ENCODE measurements at regions not wholly inside any gene's neighbourhood (a gene's known extent, or its start where the extent isn't known, plus 50 kb on each side); places are given as distances from the start of the nearest gene placed in this dataset.

DNA sequence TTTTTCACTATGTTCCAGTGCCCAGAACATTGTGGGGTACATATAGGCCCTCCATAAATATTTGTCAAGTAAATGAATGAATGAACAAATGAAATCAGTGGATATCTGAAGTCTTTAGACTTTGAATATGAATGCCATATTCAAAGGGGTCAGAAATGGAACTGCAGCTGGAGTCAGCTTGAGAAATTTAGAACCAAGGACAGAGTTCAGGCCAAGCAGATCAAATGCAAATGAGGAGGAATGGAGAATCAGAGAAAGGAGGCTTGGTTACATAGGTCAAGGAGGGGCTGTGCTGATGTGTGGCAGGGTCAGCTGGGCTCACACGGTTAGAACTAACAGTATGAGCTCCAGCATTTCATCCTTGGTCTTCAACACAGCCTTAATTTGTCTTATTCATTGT lies 104.0 kb upstream of the SEL1L start:
- POLR2A ChIA-PET = no interaction called here
- CTCF ChIA-PET = no interaction called here

DNA sequence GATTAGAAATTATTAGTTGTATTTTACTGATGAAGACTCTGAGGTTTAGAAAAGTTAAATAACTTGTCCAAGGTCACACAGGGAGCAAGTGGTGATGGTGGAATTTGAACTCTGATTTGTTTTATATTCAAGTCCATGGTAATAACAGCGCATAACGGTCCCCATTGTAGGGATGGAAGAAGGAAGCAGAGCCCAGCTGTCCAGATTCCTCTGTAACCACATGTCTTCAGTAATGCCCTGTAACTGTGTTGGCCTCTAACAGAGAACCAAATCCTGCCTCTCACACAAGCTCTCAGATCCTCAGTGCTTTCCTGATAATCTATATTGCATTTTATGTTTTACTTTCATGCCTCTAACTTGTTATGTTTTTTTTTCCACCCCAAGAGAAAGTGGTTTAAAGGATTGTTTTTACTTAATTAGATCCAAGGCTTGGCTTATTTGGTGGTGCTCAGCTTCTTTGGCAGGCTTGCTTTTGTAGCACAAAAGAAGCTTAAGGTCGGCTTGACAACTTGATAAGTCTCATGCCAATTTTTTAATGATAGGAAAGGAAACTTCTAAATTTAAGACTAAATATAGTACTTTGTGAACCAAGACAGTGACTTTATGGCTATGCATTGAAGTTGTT lies 105.1 kb upstream of the SEL1L start:
- TF ChIP-seq FOXM1 (IDR thresholded peaks at IDR 0.05; ENCODE audit: borderline replicate concordance) = no peak
- TF ChIP-seq, protein P1, sequence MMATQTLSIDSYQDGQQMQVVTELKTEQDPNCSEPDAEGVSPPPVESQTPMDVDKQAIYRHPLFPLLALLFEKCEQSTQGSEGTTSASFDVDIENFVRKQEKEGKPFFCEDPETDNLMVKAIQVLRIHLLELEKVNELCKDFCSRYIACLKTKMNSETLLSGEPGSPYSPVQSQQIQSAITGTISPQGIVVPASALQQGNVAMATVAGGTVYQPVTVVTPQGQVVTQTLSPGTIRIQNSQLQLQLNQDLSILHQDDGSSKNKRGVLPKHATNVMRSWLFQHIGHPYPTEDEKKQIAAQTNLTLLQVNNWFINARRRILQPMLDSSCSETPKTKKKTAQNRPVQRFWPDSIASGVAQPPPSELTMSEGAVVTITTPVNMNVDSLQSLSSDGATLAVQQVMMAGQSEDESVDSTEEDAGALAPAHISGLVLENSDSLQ (IDR thresholded peaks at IDR 0.05) = no peak
- TF ChIP-seq TARDBP (IDR thresholded peaks at IDR 0.05) = no peak
- no peak for TF ChIP-seq FOXA1 (IDR thresholded peaks at IDR 0.05)
- TF ChIP-seq NFRKB (IDR thresholded peaks at IDR 0.05) = no peak
- TF ChIP-seq CTBP1 (IDR thresholded peaks at IDR 0.05; ENCODE audit: borderline replicate concordance) = no peak
- TF ChIP-seq HDGF (IDR thresholded peaks at IDR 0.05; ENCODE audit: borderline replicate concordance) = no peak
- TF ChIP-seq LEF1 (IDR thresholded peaks at IDR 0.05; ENCODE audit: borderline replicate concordance) = no peak
- no peak for TF ChIP-seq FOXK2 (IDR thresholded peaks at IDR 0.05)
- no peak for TF ChIP-seq ZNF384 (IDR thresholded peaks at IDR 0.05)
- no peak for TF ChIP-seq ARNT (IDR thresholded peaks at IDR 0.05)
- no peak for DNase-seq (ENCODE audit: extremely low spot score)
- CTCF ChIA-PET = interaction anchor here (2.0 kb wide), 1 partner anchor 13 kb away, joined by 5 read pairs; no protein-coding TSS in a partner anchor
- POLR2A ChIA-PET = no interaction called here

More for the DNA sequence above, 104.0 kb upstream of the SEL1L start:
- DNase-seq (ENCODE audit: extremely low spot score) = no peak
- TF ChIP-seq SP1 (IDR thresholded peaks at IDR 0.05) (no peak), HDGF (IDR thresholded peaks at IDR 0.05; ENCODE audit: borderline replicate concordance) (no peak), LEF1 (IDR thresholded peaks at IDR 0.05; ENCODE audit: borderline replicate concordance) (no peak), SUZ12 (IDR thresholded peaks at IDR 0.05) (no peak), NFRKB (IDR thresholded peaks at IDR 0.05) (no peak), CTBP1 (IDR thresholded peaks at IDR 0.05; ENCODE audit: borderline replicate concordance) (no peak), ELF4 (IDR thresholded peaks at IDR 0.05) (no peak), FOXK2 (IDR thresholded peaks at IDR 0.05) (no peak), BHLHE40 (IDR thresholded peaks at IDR 0.05; ENCODE audit: borderline replicate concordance) (no peak), ARNT (IDR thresholded peaks at IDR 0.05) (no peak), FOXA1 (IDR thresholded peaks at IDR 0.05) (no peak), FOXM1 (IDR thresholded peaks at IDR 0.05; ENCODE audit: borderline replicate concordance) (no peak), ZNF384 (IDR thresholded peaks at IDR 0.05) (no peak)
- TF ChIP-seq, protein P1 (IDR thresholded peaks at IDR 0.05) = no peak

DNA sequence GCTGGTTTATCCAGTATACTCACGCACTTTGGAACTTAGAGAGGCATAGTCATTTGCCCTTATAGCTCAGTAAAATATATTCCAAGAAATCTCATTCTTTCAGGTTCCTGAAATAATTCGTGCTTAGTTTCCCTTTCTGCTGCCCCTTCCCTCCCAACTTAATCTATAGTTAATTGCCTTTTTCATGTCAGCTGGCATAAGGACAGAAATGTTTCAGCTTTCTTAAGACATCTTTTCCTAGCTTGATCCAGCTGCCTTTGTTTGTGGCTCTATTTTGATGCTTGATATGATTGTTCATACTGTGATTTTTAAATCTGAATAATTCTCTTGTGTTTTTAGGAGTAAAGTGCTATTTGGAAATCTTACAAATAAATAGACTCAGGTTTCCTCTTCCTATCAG lies 120.0 kb upstream of the SEL1L start:
- TF ChIP-seq HDGF (IDR thresholded peaks at IDR 0.05; ENCODE audit: borderline replicate concordance) (no peak), LEF1 (IDR thresholded peaks at IDR 0.05; ENCODE audit: borderline replicate concordance) (no peak), FOXM1 (IDR thresholded peaks at IDR 0.05; ENCODE audit: borderline replicate concordance) (no peak), FOXA1 (IDR thresholded peaks at IDR 0.05) (no peak), BHLHE40 (IDR thresholded peaks at IDR 0.05; ENCODE audit: borderline replicate concordance) (no peak), SUZ12 (IDR thresholded peaks at IDR 0.05) (no peak), NFRKB (IDR thresholded peaks at IDR 0.05) (no peak), L3MBTL2 (conservative IDR thresholded peaks at IDR 0.05) (no peak)
- ChIA-PET POLR2A (no interaction called here), CTCF (interaction anchor here (1.0 kb wide), 1 partner anchor 28 kb away, joined by 5 read pairs; no protein-coding TSS in a partner anchor)
- no peak for DNase-seq (ENCODE audit: extremely low spot score)

DNA sequence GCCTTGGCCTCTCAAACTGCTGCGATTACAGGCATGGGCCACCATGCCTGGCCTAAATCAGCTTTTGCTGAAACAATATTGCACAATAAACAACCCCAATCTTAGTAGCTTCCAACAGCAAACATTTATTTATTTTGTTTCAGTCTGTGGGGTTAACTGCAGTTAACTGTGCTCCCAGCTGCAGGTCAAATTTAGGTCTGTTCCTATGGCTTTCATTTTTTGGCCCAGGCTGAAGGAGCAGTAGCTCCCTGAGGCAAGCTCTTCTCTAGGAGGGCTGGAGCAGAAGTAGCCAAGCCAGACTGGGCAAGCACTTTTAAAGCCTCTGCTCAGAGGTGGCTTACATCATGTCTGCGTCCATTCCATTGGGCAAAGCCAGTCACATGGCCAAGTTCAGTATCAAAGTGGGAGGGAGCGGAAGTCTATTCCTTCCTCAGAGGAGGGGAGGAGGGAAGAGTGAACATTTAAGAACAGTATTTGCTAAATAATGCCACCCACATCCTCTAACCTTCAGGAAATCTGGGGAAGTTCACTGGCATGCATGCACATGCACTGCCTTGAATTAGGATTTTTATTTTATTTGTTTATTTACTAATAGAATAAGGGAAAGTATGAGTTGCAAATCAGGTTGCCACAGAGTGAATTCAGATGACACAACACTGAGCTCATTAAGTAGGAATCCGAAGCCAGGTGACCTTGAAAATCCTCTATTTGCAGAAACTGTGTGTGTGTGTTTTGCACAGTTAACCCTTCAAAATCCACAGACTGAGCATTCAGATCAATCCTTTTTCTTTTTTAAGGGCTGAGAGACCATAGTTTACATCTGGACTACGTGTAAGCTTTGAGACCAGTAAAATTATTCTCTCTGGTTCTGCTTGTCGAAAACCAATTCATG lies 122.0 kb upstream of the SEL1L start:
- POLR2A ChIA-PET = no interaction called here
- TF ChIP-seq BHLHE40 (IDR thresholded peaks at IDR 0.05; ENCODE audit: borderline replicate concordance) (no peak), ELF4 (IDR thresholded peaks at IDR 0.05) (no peak), CTBP1 (IDR thresholded peaks at IDR 0.05; ENCODE audit: borderline replicate concordance) (no peak), FOXA1 (IDR thresholded peaks at IDR 0.05) (no peak), ZNF384 (IDR thresholded peaks at IDR 0.05) (no peak), FOXK2 (IDR thresholded peaks at IDR 0.05) (no peak), LEF1 (IDR thresholded peaks at IDR 0.05; ENCODE audit: borderline replicate concordance) (no peak), TARDBP (IDR thresholded peaks at IDR 0.05) (no peak), L3MBTL2 (conservative IDR thresholded peaks at IDR 0.05) (no peak)
- CTCF ChIA-PET = interaction anchor here (0.7 kb wide), 1 partner anchor 47 kb away, joined by 3 read pairs; no protein-coding TSS in a partner anchor
- DNase-seq (ENCODE audit: extremely low spot score) = no peak

DNA sequence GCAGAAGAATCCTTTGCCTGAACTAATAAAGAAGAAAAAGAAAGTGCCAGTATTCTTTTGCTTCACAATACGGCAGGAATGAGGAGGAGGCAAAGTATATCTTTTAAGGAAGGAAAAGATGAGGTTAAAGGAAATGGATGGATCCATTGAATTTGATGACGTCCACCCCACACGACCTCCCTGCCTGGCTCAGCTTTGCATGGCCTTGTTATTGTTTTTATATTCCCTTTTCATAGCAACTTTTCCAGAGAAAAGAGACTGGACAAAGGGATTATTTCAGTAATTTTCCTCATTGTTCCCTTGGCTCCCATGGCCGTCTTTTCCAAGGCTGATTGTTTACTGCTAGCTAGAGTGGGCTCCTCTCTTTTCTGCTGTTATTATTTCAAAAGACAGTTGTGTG lies 123.2 kb upstream of the SEL1L start:
- TF ChIP-seq FOXK2 (IDR thresholded peaks at IDR 0.05) (no peak), ARNT (IDR thresholded peaks at IDR 0.05) (no peak), ZNF384 (IDR thresholded peaks at IDR 0.05) (no peak), ELF4 (IDR thresholded peaks at IDR 0.05) (no peak), LEF1 (IDR thresholded peaks at IDR 0.05; ENCODE audit: borderline replicate concordance) (no peak), HDGF (IDR thresholded peaks at IDR 0.05; ENCODE audit: borderline replicate concordance) (no peak), FOXA1 (IDR thresholded peaks at IDR 0.05) (no peak), SUZ12 (IDR thresholded peaks at IDR 0.05) (no peak), BHLHE40 (IDR thresholded peaks at IDR 0.05; ENCODE audit: borderline replicate concordance) (no peak), SP1 (IDR thresholded peaks at IDR 0.05) (no peak), FOXM1 (IDR thresholded peaks at IDR 0.05; ENCODE audit: borderline replicate concordance) (no peak), CTBP1 (IDR thresholded peaks at IDR 0.05; ENCODE audit: borderline replicate concordance) (no peak), TARDBP (IDR thresholded peaks at IDR 0.05) (no peak), NFRKB (IDR thresholded peaks at IDR 0.05) (no peak), L3MBTL2 (conservative IDR thresholded peaks at IDR 0.05) (no peak)
- TF ChIP-seq, protein P1 (IDR thresholded peaks at IDR 0.05) = no peak
- ChIA-PET CTCF (no interaction called here), POLR2A (no interaction called here)
- no peak for DNase-seq (ENCODE audit: extremely low spot score)
